Body of pancreas (tissue), 4 donors: ENCODE measurements at regions not wholly inside any gene's neighbourhood (a gene's known extent, or its start where the extent isn't known, plus 50 kb on each side); places are given as distances from the start of the nearest gene placed in this dataset.

Source experiments
- CTCF ChIP-seq, 7 experiments: fragments of 450-650 bp in 4 of 7; fragments of 200-600 bp in 3 of 7; sonication (generic) in 3 of 7; IDR thresholded peaks; one replicate each; pipeline ENCODE4 v1.5.1; 2016 to 2019; ENCODE audit warnings: antibody characterized with exemption in 7 of 7
- POLR2A ChIP-seq, 3 donors: fragments of 450-650 bp; IDR thresholded peaks; one replicate each; pipeline ENCODE4 v1.6.1; 2016; ENCODE audit warnings: antibody characterized with exemption in 3 of 3, mild to moderate bottlenecking in 2 of 3

DNA sequence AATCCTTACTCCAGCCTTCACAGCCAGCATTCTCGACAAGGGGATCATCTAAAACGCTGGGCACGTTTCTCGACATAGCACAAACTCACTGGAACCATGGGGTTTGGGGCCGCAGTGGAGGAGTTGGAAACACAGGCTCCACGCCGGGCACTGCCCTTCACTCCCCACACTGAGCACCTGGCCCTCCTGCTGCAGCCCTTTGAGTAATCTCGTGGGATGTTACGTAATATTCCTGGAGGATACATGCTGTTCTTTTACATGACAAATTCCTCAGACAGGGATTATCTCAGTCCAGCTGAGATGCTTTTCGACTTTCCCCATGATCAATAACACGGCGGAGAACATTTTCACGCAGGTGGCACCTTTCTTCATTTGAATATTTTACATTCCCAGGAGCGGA, 408.0 kb downstream of the SHANK2 start:
- no peak for TF ChIP-seq CTCF (IDR thresholded peaks at IDR 0.05)
- no peak for TF ChIP-seq POLR2A (IDR thresholded peaks at IDR 0.05)
